HEK293 (cell line): ENCODE measurements at regions not wholly inside any gene's neighbourhood (a gene's known extent, or its start where the extent isn't known, plus 50 kb on each side); places are given as distances from the start of the nearest gene placed in this dataset.

Experiments used
- ZNF560 ChIP-seq: fragments of 450-650 bp; formaldehyde crosslinking; IDR thresholded peaks from 2 replicates; pipeline ENCODE4 v1.5.1; 2017; ENCODE audit warnings: missing biosample characterization, missing genetic modification characterization, borderline replicate concordance
- TF ChIP-seq, protein P1 (sequence below): fragments of 450-650 bp; formaldehyde crosslinking; IDR thresholded peaks from 2 replicates; pipeline ENCODE4 v1.5.1; 2016; ENCODE audit warnings: missing biosample characterization, missing genetic modification characterization, low read depth

DNA sequence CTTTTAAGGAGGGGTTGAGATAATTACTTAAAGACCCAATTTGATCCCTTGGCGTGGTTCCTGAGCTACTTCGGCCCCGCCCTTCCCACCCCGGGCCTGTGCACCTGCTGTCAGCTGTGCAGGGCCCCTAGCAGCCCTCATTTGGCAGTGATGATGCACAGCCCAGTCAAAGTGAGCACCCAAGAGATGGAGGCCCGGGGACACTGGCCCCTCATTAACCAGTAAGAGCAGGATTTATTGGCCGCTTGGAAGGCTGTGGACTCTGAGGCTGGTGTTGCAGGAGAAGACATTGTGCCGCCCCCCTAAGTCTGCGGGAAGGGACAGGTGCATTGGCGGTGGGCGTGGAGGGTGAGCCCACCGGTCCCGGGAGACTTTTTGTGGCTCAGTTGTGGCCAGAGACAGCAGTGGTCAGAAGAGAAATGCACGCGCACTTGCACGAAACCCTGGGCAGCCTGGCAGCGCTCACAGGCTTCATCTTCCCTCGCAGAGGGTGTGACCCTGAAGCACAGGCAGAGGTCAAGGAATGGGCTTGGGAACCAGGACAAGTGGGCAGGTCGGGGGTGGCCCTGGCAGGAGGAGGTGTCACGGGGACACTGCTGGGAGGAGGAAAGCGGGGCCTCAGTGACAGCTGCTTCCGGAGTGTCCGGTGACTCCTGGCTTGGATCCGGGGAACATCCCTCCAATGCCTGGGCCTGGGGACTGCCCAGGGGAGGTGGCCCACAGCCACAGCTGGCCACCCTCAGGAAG lies 74.0 kb upstream of the RXRA start:
- TF ChIP-seq ZNF560 (tag by site-specific recombination): no peak
- TF ChIP-seq, protein P1, sequence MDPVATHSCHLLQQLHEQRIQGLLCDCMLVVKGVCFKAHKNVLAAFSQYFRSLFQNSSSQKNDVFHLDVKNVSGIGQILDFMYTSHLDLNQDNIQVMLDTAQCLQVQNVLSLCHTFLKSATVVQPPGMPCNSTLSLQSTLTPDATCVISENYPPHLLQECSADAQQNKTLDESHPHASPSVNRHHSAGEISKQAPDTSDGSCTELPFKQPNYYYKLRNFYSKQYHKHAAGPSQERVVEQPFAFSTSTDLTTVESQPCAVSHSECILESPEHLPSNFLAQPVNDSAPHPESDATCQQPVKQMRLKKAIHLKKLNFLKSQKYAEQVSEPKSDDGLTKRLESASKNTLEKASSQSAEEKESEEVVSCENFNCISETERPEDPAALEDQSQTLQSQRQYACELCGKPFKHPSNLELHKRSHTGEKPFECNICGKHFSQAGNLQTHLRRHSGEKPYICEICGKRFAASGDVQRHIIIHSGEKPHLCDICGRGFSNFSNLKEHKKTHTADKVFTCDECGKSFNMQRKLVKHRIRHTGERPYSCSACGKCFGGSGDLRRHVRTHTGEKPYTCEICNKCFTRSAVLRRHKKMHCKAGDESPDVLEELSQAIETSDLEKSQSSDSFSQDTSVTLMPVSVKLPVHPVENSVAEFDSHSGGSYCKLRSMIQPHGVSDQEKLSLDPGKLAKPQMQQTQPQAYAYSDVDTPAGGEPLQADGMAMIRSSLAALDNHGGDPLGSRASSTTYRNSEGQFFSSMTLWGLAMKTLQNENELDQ (tag by site-specific recombination): no peak
